Epithelial cell of prostate (primary cell): ENCODE measurements at regions not wholly inside any gene's neighbourhood (a gene's known extent, or its start where the extent isn't known, plus 50 kb on each side); places are given as distances from the start of the nearest gene placed in this dataset.

Experiments
- DNase-seq: peaks from one replicate; pipeline ENCODE4 v3.0.0-alpha.2; 2011; ENCODE audit warnings: low read depth, low spot score
- H3K27ac ChIP-seq: fragments of 450-650 bp; 2 replicates; pipeline ENCODE4 v1.5.1; 2017; ENCODE audit warnings: mild to moderate bottlenecking

DNA sequence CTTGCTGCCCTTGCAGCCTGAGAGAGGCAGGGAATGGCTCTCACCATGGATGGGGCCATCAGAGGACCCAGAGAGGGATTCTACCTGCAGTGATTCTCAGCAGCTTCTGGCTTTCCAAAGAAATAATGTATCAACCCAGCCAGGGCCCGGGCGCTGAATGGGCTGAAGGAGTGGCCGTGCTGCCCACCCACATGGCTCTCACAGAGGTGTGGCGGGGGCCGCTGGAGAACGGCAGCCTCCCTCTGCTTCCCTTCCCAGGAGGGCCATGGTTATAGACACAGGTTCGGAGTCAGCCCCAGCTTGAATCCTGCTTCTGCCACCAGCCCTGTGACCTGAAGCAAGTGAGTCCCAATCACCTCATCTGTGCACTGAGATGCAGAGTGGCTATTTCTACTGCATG lies 82.7 kb downstream of the THAP12 start:
- no peak for DNase-seq
- H3K27ac ChIP-seq = no peak overlapping the region

DNA sequence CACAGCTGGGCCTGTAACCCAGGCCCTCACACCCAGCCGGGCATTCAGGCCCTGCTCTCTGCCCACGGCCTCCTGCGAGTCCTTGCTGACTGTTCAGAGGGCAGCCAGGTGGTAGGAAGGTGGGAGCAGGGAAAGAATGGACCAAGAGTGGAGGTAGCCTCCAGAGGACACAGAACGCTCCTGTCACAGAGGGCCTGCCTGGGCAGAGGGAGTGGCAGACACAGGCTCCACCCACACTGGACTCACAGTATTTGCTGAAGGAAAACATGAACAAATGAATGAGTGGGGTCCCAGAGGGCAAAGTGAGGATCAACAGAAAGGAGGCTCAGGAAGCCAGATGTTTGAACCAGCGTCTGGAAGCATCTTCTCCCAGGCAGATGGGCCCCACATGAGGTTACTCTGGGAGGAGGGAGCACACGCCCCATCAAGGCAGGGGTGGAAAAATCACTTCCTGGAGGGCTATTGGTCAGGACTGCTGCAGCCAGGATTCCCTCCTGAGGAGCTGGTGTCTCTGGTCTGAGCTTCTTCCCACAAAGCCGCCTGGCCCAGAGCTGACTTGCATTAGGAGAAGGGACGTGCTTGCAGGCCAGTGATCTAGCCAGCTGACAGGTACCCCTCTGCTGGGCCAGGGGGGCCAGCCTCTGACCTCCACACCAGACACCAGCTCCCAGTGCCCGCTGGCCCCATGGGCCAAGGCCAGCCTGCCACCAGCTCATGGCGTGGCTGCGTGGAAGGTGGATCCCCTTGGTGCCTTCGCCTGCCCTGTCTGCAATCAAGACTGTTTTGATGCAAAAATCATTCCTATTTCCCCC lies 84.0 kb downstream of the THAP12 start:
- no peak overlapping the region for H3K27ac ChIP-seq
- DNase-seq = no peak

DNA sequence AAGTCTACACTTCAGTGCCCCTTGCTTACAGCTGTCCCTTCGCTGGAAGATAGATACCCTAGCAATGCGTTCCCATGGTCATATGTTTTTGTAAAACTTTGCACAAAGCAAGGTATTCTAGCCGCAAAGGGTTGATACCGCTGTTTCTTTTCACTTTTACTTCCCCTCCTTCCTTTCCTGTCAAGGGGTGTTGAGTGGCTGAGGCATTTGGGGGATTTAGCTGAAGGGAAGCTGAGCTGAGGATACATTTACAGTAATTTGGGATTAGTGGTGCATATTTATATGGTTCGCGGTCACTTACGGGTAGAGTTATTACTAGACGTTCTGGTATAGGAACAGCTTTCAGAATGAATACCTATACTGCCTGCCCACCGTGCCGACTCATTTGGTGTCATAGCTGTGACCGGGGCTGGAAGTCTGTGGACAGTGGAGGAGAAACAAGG lies 86.9 kb upstream of the WNT11 start:
- DNase-seq = no peak
- no peak overlapping the region for H3K27ac ChIP-seq

DNA sequence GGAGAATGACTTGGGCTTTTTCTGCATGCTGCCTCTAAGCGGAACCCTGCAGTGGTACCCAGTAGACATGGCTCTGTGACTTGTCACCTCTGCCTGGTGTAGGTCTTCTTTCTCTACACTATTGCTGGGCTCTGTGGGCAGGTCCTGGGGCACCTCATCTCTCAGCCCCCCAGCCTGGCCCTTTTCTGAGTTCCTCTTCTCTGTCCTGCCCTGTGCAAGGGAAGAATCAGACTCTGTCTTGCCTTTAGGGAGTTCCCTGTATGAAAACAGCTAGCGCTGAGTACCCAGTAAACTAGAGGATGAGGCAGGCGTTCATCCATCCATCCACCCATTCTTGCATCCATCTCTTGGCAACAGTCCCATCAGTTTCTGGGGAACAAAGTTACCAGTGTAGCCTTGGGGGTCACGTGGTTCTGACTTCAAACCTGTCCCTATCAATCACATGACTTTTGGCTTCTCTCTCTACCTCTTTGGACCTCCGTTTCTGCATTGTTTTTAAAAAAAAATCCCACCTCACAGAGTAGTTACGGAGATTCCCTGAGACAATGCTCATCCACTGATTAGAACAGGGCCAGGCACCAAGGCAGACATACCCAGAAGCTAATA lies 86.4 kb upstream of the WNT11 start:
- no peak overlapping the region for H3K27ac ChIP-seq
- no peak for DNase-seq

DNA sequence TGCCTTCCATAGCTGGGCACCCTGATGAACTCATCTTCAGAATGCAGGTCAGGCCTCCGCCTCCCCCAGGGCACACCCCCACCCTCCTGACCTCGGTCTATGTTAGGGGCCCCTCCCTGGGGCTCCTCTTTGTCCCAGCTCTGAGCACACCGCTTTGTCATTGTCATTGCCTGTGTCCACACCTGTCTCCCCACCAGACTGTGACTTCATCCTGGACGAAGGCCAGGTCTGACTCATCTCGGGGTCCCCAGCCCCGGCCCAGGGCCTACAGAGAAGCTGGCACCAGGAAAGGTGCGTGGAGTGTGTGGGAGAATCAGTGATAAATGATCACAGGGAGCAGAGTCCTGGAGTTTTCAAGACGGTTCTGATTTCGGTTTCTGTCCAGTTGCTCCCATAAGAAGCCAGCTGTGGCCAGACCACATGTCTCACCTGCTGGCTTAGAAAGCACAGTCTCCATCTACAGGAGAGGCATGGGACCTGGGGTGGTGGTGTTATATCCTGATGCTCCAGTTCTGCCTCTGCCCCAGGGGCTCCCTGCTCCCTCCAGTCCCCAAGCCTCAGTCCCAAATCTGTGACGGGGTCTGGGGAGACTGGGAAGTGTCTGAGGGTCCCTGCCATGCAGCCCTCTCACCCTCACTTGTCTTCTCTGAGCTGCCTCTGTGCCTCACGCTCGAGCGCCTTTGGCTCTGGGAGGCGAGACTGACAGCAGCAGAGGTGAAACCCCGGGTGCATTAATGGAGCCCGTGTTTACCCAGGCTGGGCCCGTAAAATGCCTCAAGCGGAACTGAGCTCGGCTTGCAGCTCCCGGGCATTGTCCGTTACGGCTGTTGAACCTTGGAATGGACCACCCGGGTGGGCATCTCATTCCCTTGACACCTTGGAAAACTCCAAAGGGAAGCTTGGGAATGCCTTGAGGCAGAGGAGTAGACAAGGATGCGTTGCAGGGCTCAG lies 85.5 kb upstream of the WNT11 start:
- no peak for DNase-seq
- H3K27ac ChIP-seq = no peak overlapping the region

DNA sequence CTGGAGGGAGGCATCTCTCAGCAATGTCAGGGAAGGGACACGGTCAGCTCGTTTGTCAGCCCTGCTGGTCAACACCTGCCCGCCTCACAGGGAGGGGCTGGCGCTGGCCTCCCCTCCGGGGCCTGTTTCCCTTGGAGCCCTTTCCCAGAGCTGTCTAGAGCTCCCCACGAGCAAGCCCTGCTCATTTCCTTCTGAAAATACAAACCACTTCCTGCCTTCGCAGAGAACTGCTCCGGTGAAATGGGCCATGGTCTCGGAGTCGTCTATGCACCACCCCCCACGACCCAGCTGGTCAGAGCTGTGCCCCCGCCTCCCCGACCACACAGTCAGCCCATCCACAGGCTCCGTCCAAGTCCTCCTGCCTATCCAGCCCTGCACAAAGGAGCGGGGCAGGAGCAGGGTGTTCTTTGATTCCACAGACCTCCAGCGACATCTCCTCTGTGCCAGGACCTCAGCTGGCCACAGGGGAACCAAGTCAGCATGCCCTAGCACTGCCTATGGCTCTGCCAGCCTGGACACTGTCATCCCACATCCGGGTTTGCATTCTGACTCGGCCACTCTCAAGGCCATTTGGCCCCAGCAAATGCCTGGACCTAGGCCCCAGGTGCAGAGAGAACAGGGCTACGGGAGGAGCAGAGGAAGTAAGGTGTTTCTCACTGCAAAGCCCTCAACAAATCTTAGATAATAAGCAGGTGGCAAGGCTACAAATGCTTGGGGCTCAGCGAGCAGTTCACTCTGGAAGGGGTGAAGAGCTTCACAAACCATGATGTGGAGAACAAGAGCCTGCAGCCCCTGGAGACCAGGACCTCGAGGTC lies 82.1 kb upstream of the WNT11 start:
- DNase-seq = no peak
- no peak overlapping the region for H3K27ac ChIP-seq

DNA sequence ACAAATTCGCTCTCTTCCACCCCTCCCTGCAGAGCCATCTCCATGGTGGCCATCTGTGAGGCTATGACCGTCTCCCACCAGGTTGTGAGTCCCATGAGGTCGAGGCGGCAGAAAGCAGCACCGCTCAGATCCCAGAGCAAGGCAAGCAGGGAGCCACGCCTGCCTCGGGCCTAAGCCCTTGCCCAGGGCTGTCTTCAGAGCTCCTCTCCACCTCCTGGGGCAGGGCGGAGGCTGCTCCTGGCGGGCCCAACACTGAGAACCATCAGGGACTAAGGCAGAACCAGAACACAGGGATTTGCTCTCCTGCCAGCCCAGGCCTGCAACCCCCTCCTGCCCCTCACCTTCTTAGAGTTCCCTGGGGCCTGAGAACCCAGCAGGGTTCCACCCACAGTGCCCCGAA lies 80.9 kb upstream of the WNT11 start:
- no peak overlapping the region for H3K27ac ChIP-seq
- no peak for DNase-seq

DNA sequence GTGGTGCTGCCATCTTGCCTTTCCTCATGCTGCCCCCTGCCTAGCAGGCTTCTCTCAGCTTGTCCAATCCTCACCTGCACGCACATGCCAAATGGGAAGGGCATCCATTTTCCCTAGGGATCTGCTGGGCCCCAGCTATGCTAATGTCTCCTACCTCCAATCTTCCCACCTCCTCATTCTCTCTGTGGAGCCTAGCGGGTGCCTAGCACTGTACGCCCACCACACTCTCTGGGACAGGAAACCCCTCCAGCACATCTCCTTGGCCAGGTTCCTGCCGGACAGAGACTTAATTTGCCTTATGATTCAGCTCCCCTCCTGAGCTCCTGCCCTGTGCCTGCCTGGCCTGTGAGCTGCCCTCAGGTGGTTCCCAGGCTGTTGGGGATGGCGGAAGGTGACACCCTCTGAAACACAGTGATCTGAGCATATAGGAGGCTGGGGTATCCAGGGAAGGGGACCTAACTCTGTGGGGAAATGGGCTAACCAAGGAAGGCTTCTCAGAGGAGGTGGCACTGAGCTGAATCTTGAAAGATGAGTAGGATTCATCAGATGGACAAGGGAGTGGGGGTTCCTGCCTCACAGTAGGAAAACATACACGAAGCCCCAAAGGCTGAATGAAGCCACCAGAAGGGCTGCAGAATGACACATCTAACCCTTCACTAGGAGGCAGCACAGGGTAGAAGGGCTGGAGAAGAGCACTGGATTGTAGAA lies 79.2 kb upstream of the WNT11 start:
- H3K27ac ChIP-seq = no peak overlapping the region
- no peak for DNase-seq

DNA sequence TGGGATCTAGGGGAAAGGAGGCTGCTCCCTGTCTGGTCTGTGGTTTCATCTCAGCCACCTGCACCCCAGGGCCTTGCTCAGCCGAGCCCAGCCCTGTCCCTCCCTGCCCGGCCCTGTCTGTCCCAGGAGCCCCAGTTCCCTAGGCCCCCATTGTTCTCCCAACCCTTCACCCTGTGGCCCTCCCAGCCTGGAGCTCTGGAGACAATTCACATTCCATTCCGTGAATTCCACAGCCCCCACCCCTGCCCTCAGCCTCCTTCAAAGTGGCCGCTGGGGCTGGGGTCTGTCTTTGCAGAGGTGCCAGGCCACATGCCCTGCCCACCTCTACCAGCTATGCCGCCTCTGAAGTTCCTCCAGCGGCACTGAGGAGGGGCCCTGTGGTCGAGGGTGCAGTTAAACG lies 77.9 kb upstream of the WNT11 start:
- H3K27ac ChIP-seq = no peak overlapping the region
- no peak for DNase-seq

DNA sequence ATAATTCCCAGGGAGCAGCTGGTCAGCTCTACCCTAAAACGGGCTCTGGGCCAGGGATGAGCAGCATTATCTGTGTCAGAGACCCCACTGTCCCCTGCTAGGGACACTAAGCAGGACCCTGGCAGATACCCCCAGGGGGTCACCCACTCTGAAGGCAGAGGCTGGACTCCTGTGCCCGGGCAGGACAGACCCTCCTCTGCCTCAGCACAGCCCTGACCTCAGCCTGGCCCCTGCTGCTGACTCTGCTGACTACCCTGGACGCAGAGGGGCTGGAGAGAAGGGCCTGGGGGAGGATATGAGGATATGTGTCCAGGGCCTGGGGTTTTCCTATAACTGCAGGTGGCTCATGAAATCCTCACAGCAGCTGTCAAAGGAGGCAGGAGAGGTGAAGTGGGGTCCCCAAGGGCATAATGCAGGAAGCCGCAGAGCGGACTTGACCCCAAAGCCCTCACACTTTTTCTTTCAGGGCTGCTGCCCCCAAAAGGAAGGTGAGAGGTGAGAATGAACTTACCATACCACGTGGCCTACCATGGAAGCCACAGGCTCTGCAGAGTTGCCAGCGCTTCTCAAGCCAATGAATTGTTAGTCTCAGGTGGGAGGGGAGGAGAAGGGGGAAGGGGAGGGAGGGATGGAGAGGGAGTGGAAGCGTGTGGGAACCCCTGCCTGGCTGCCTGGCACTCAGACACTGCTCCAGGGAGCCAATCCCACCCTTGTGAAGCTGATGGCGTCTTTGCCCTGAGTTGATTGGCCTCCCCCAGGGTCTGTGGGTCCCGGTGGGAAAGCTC lies 76.7 kb upstream of the WNT11 start:
- no peak overlapping the region for H3K27ac ChIP-seq
- no peak for DNase-seq

DNA sequence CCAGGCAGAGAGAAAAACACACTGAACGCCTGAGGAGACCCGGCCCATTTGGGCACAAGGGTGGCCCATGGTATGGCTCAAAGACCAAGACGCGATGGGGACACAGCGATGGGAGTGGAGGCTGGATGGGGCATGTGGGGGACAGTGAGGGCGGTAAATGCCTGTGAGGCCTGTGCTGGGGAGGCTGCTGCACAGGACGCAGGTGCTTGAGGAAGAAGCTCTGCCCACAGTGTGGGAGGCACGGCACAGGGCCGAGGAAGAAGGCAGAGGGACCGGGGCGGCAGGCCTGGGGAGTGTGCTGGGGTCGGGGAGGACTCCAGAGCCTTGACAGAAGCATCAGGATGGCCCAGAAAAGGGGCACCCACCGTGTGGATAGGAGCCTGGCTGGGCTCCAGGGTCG lies 75.9 kb upstream of the WNT11 start:
- no peak overlapping the region for H3K27ac ChIP-seq
- DNase-seq = no peak

DNA sequence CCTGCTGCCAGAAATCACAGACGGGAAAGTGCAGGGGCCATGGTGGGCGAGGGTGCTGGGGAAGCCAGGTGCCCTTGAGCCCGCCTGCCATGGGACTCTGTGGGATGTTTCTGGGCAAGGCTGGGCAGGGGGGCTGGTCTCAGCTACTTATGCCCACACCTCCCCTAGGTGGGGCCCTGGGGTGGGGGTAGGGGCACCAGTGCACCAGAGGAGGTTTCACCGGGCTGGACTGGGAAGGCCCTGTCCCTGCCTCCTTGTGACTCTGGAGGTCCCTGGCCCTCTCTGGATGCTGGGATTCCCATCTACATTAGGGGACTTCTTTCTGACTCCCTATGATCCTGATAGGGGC lies 75.2 kb upstream of the WNT11 start:
- no peak overlapping the region for H3K27ac ChIP-seq
- no peak for DNase-seq

DNA sequence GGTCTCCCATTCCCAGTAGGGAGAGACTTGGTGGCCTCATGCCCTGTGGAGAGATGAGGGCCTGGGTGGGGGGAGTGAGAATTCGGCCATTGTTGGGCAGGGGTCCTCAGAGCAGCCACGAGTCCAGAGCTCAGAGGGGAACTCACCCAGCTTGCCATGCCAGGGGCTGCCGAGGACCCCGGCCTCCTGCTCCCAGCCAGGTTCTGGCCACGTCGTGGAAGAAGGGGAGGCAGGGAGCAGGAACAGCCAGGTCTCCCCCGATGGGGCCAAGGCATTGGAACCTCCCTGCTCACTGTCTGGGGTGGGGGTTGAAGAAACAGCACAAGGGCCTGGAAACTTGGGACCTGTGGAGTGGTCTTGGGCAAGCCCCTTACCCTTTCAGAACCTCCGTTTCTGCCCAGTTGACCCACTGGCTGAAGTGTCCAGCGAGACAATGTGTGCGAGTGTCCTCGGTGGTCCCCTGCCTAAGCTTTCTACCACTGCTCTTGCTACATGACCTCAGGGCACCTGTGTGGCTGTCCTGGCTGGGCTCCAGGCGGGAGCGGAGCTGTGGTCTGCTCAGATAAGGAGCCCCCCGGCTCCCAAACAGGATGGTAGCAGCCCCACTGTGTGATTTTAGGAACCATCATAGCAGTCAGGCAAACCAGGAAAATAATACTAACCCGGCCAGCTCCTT lies 74.7 kb upstream of the WNT11 start:
- no peak overlapping the region for H3K27ac ChIP-seq
- no peak for DNase-seq

DNA sequence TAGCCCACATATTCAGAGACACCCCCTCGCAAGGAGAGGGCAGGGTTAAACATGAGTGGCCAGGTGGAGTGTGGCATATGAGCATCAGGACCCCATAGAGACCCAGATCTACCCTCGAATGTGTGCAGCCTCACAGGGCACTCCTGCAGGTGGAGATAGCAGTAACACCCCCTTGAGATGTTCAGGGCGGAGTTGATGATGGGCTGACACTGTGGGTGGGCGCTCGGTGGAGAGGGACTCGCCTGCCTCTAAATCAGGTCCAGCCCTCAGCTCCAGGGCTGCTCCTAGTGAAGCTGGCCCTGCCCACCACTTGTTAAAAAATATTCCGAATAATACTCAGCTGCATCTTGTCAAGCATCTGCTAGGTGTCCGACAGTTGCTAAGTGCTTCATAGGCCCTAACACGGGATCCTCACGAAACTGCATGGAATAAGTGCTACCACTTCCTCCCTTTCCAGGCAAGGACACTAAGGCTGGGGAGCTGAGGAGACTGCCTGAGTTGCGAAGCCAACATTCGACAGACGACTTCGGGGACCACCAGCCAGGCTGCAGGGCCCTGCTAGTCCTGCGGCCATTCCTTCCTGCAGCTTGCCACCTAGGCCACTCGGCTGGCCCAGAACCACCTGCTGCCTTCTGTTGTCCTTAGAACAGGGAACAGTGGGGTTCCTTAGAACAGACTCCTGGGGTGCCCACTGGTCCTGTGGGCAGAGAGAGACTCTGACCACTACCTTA lies 74.0 kb upstream of the WNT11 start:
- DNase-seq = no peak
- no peak overlapping the region for H3K27ac ChIP-seq

DNA sequence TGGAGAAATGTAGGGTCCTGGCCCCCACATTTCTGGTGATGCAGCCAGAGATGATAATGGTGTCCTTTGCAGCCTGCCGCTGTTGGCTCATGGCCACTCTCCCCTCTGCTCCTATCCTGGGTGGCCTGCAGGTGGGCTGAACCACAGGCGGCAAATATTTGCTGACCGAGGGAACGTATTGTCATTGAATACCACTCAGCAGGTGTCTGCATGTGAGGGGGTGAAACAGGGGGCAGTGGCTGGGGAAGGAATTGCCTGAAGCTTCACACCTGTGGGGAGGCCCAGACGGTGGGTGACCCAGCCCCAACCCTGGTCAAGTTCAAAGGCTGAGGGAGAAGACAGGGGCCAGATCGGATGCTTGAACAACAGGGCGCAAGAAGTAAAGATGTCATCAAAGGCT lies 73.3 kb upstream of the WNT11 start:
- DNase-seq = no peak
- H3K27ac ChIP-seq = no peak overlapping the region

DNA sequence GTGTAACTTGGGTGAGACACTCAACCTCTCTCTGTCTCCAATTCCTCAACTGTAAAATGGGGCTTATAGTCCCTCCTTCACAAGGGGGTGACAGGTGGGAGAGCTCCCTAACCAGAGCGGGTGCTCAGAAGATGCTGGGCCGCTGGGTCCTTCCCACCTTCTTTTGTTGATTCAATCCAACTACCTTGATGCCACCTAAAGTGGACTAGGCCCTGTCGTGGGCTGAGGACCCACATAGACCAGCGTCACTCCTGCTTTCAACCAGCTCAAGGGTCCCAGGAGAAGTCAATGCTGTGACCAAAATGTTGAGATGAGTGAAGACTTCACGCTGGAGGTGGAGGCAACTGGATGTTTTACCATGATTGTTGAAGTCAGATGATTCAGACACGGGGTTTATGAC lies 72.7 kb upstream of the WNT11 start:
- H3K27ac ChIP-seq = no peak overlapping the region
- no peak for DNase-seq

DNA sequence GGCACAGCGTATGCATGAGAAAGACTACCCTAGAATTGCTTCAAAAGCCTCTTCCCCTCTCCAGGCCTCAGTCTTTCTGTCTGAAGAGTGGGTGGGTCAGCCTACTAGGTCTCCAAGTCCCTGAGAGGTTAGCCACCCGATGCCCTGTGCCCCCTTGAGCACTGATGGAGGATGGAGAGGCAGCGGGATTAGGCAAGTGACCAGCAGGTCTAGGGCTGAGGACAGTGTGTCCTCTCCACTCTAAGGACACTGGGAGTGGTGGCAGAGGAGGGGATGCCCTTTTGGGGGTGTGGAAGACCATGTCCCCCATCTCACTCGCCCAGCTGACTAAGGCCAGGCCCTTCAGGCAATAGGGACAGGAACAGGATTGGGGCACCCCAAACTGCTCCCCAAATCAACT lies 72.2 kb upstream of the WNT11 start:
- no peak for DNase-seq
- no peak overlapping the region for H3K27ac ChIP-seq
